HepG2 (cell line): ENCODE measurements at regions not wholly inside any gene's neighbourhood (a gene's known extent, or its start where the extent isn't known, plus 50 kb on each side); places are given as distances from the start of the nearest gene placed in this dataset.

Experiments used
- ATAC-seq: fragments of 200-7000 bp; cut with Tn5 transposase; 3 replicates; pipeline ENCODE4 v1.9.1; 2020; ENCODE audit warnings: mild to moderate bottlenecking, moderate library complexity
- BruUV-seq: library from RNA; stranded (reverse); fragments of 400-500 nt; replicated peaks from 2 replicates; lab custom pipeline; 2021; lab: Mats Ljungman, UMichigan
- CTCF ChIA-PET: fragments of 300-600 bp; formaldehyde crosslinking; extraction: SDS; loops from one replicate; lab custom pipeline; 2021; ENCODE audit warnings: low total read pairs, inconsistent platforms, low intra/inter-chr PET ratio; lab: Yijun Ruan, JAX
- POLR2A ChIA-PET: fragments of 350-600 bp; sonication (Branson Sonifier 250); formaldehyde crosslinking; loops from one replicate; lab custom pipeline; 2020; ENCODE audit warnings: antibody characterized with exemption, inconsistent platforms; lab: Yijun Ruan, JAX
- DNase-seq: peaks from one replicate; pipeline ENCODE4 v3.0.0-alpha.2; 2015; ENCODE audit warnings: low spot score
- FAIRE-seq: peaks from 3 replicates; lab custom pipeline; 2011; peaks lifted over from hg19 to GRCh38; lab: Jason Lieb, UNC
- H2AFZ ChIP-seq: one replicate; pipeline ENCODE4 v1.6.1; 2011; ENCODE audit warnings: low read length, inconsistent platforms
- H3K27ac ChIP-seq: fragments of 300-600 bp; 3 replicates; pipeline ENCODE4 v1.8.0; 2011; ENCODE audit warnings: mixed run types, mild to moderate bottlenecking, mixed read lengths, low read length, inconsistent platforms; ENCODE audit not compliant: insufficient read depth; ENCODE audit errors: extremely low read length
- H3K27me3 ChIP-seq, 2 experiments: fragments of 200-600 bp in 1 of 2; 2 replicates in 1 of 2; 3 replicates in 1 of 2; pipeline versions ENCODE4 v1.6.0 to v1.8.0; 2011; ENCODE audit warnings: low read length in 2 of 2, mild to moderate bottlenecking in 2 of 2, moderate library complexity in 2 of 2, inconsistent platforms in 1 of 2; ENCODE audit not compliant: insufficient read depth in 2 of 2, control insufficient read depth in 1 of 2
- H3K36me3 ChIP-seq, 2 experiments: fragments of 200-600 bp in 1 of 2; replicated peaks in 1 of 2; 2 replicates in 1 of 2; 3 replicates in 1 of 2; pipeline versions ENCODE4 v1.5.1 to v1.8.0; 2011; ENCODE audit warnings: low read length in 2 of 2, inconsistent platforms in 1 of 2; ENCODE audit not compliant: insufficient read depth in 2 of 2, control insufficient read depth in 1 of 2
- H3K4me1 ChIP-seq: 2 replicates; pipeline ENCODE4 v1.5.1; 2012; ENCODE audit warnings: low read length, inconsistent platforms; ENCODE audit not compliant: insufficient read depth
- H3K4me2 ChIP-seq: 2 replicates; pipeline ENCODE4 v1.6.0; 2011; ENCODE audit warnings: low read depth, low read length, inconsistent platforms
- H3K4me3 ChIP-seq, 3 experiments: fragments of 200-600 bp in 1 of 3; sonication (generic), shearing (Covaris generic) in 1 of 3; replicated peaks in 1 of 3; 2 replicates each; pipeline ENCODE4 v1.5.1; 2011 to 2016; ENCODE audit warnings: low read length in 3 of 3, inconsistent platforms in 2 of 3, low read depth in 2 of 3, mild to moderate bottlenecking in 2 of 3, control low read depth in 1 of 3, mixed read lengths in 1 of 3; ENCODE audit not compliant: insufficient read depth in 1 of 3
- H3K79me2 ChIP-seq: one replicate; pipeline ENCODE4 v1.6.1; 2011; ENCODE audit warnings: low read length, inconsistent platforms; ENCODE audit not compliant: insufficient read depth
- H3K9ac ChIP-seq: 2 replicates; pipeline ENCODE4 v1.6.0; 2011; ENCODE audit warnings: mild to moderate bottlenecking, low read depth, low read length, inconsistent platforms; ENCODE audit not compliant: insufficient read depth
- H3K9me3 ChIP-seq: 2 replicates; pipeline ENCODE4 v1.5.1; 2012; ENCODE audit warnings: mild to moderate bottlenecking, low read length
- H4K20me1 ChIP-seq: 2 replicates; pipeline ENCODE4 v1.6.0; 2011; ENCODE audit warnings: inconsistent platforms, mild to moderate bottlenecking, low read length, moderate library complexity; ENCODE audit not compliant: insufficient read depth
- ARNTL ChIP-seq: sonication (generic); formaldehyde crosslinking; IDR thresholded peaks from 2 replicates; pipeline ENCODE4 v1.4.0; 2020; ENCODE audit warnings: mild to moderate bottlenecking, missing genetic modification reagents
- MAFK ChIP-seq, 2 experiments: IDR thresholded peaks in 1 of 2; conservative IDR thresholded peaks in 1 of 2; 2 replicates each; pipeline ENCODE4 v1.6.1; 2011; ENCODE audit warnings: improper control_type of control experiment in 2 of 2, low read length in 2 of 2
- NR2F1 ChIP-seq, 2 experiments: fragments of 450-650 bp in 1 of 2; formaldehyde crosslinking in 1 of 2; IDR thresholded peaks; 2 replicates each; pipeline versions ENCODE4 v1.5.0 to v1.6.1; 2016 to 2020; ENCODE audit warnings: mild to moderate bottlenecking in 1 of 2, missing compliant biosample characterization in 1 of 2, missing genetic modification reagents in 1 of 2, moderate library complexity in 1 of 2
- POLR2AphosphoS5 ChIP-seq: IDR thresholded peaks from 2 replicates; pipeline ENCODE4 v1.6.1; 2012; ENCODE audit warnings: low read depth, low read length
- RAD21 ChIP-seq: fragments of 450-650 bp; formaldehyde crosslinking; IDR thresholded peaks from 2 replicates; pipeline ENCODE4 v1.5.0; 2020; ENCODE audit warnings: mild to moderate bottlenecking
- ZEB1 ChIP-seq: IDR thresholded peaks from 2 replicates; pipeline ENCODE4 v1.6.1; 2012; ENCODE audit warnings: mild to moderate bottlenecking, low read depth, inconsistent platforms; ENCODE audit not compliant: insufficient replicate concordance
- ZMAT3 ChIP-seq: sonication (generic); formaldehyde crosslinking; conservative IDR thresholded peaks from 2 replicates; pipeline ENCODE4 v1.7.0; 2021; ENCODE audit warnings: missing genetic modification reagents
- ZNF501 ChIP-seq: sonication (generic); formaldehyde crosslinking; IDR thresholded peaks from 2 replicates; pipeline ENCODE4 v1.5.1; 2020; ENCODE audit warnings: mild to moderate bottlenecking, moderate library complexity, missing genetic modification reagents
- ZNF557 ChIP-seq: sonication (generic); formaldehyde crosslinking; IDR thresholded peaks from 2 replicates; pipeline ENCODE4 v1.4.0; 2020; ENCODE audit warnings: missing genetic modification reagents
- ZNF570 ChIP-seq: sonication (generic); formaldehyde crosslinking; IDR thresholded peaks from 2 replicates; pipeline ENCODE4 v1.4.0; 2020; ENCODE audit warnings: mild to moderate bottlenecking, missing genetic modification reagents, borderline replicate concordance
- ZNF597 ChIP-seq: sonication (generic); formaldehyde crosslinking; IDR thresholded peaks from 2 replicates; pipeline ENCODE4 v1.5.0; 2020; ENCODE audit warnings: missing genetic modification reagents
- ZNF629 ChIP-seq: sonication (generic); formaldehyde crosslinking; conservative IDR thresholded peaks from 2 replicates; pipeline ENCODE4 v1.5.0; 2020; ENCODE audit warnings: missing genetic modification reagents
- WGBS: methylation state at CpG from one replicate; pipeline ENCODE4 v1.1.6; 2017; ENCODE audit warnings: low lambda C conversion rate; 5-methylcytosine and 5-hydroxymethylcytosine counted together
- in situ Hi-C: cut with HindIII; loops from 2 replicates; pipeline ENCODE4 v1.10.0; 2017; ENCODE audit warnings: low pct_unique_long_range_greater_than_20kb; ENCODE audit not compliant: extremely low pct_ligation_motif_present
- intact Hi-C: fragments of 100-400 bp; cut with micrococcal nuclease; formaldehyde crosslinking; loops from one replicate; pipeline ENCODE4 v1.10.0; 2022; ENCODE audit not compliant: unreplicated experiment

GRCh38 chr1:170367615-170368014, 164.4 kb upstream of the GORAB start (continued):
- TF ChIP-seq MAFK (conservative IDR thresholded peaks at IDR 0.05 in 1 of 2, IDR thresholded peaks at IDR 0.05 in 1 of 2; ENCODE audit: low read length in 2 of 2), result no peak

- FAIRE-seq, result no peak
- BruUV-seq, result no TSS peak
- TF ChIP-seq ZNF629 (CRISPR knock-in tag), result no peak
- no peak for TF ChIP-seq ZNF570 (CRISPR knock-in tag)
- TF ChIP-seq ZMAT3, result no peak
- TF ChIP-seq, all 625 proteins: peak for 0
- intact Hi-C loops, result no loop called here
- no peak overlapping the region for H3K27ac ChIP-seq
- no peaks in the 10 kb centered on the region for H4K20me1 ChIP-seq
- WGBS, result 2% methylated on average over 5 of the region's 7 CpGs
- 0 out of 5 replicates have a peak, but pooled peaks cover 0 to 1% of the 10 kb centered on the region in 2 experiments for H3K27me3 ChIP-seq
- no peak overlapping the region for H3K9ac ChIP-seq
- no peaks in the 10 kb centered on the region for H3K79me2 ChIP-seq
- H3K9me3 ChIP-seq, result peaks cover 6% of the 10 kb centered on the region; the same call in 1 of the 2 replicates
- in situ Hi-C loops, result no loop called here
- ATAC-seq (no peak), DNase-seq (no peak)
- H3K4me1 ChIP-seq, result no peaks in the 10 kb centered on the region
- POLR2A ChIA-PET, result no interaction called here
- no peak overlapping the region for H3K4me2 ChIP-seq
- CTCF ChIA-PET, result no interaction called here
- no peak overlapping the region for H3K4me3 ChIP-seq
- H3K36me3 ChIP-seq, result no peaks in the 10 kb centered on the region
- H2AFZ ChIP-seq, result no peak overlapping the region
Observed at GRCh38 chr1:170369000-170369399, 163.0 kb upstream of the GORAB start.

- ATAC-seq (no peak), FAIRE-seq (no peak), DNase-seq (no peak)
- POLR2A ChIA-PET, result no interaction called here
- Histone ChIP-seq H3K27me3 (0 out of 5 replicates have a peak, but pooled peaks cover 0 to 1% of the 10 kb centered on the region in 2 experiments), H3K27ac (no peak overlapping the region), H3K9ac (no peak overlapping the region), H3K4me1 (no peaks in the 10 kb centered on the region), H3K36me3 (no peaks in the 10 kb centered on the region), H4K20me1 (no peaks in the 10 kb centered on the region), H3K9me3 (peaks cover 6% of the 10 kb centered on the region; the same call in 1 of the 2 replicates), H3K4me2 (no peak overlapping the region), H2AFZ (no peak overlapping the region), H3K79me2 (no peaks in the 10 kb centered on the region), H3K4me3 (no peak overlapping the region)
- intact Hi-C loops, result no loop called here
- WGBS, result 0% methylated on average over 4 of the region's 4 CpGs
- BruUV-seq, result no TSS peak
- CTCF ChIA-PET, result no interaction called here
- in situ Hi-C loops, result no loop called here
- TF ChIP-seq ZEB1 (no peak), ZNF501 (CRISPR knock-in tag) (no peak), ARNTL (no peak), NR2F1 (CRISPR knock-in tag; IDR thresholded peaks at IDR 0.05) (no peak), RAD21 (CRISPR knock-in tag) (no peak), ZNF597 (no peak), POLR2AphosphoS5 (no peak), ZNF557 (CRISPR knock-in tag) (no peak)
Observed at GRCh38 chr1:170369417-170369816, 162.5 kb upstream of the GORAB start.
